GM23338 (cell line): ENCODE measurements at regions not wholly inside any gene's neighbourhood (a gene's known extent, or its start where the extent isn't known, plus 50 kb on each side); places are given as distances from the start of the nearest gene placed in this dataset.

Experiments used
- ATAC-seq: fragments of 200-7000 bp; cut with Tn5 transposase; 3 replicates; pipeline ENCODE4 v1.9.1; 2020
- DNase-seq: peaks from one replicate; pipeline ENCODE4 v3.0.0-alpha.2; 2015; ENCODE audit warnings: low spot score
- H2AFZ ChIP-seq: fragments of 200-600 bp; sonication (generic); 2 replicates; pipeline ENCODE4 v1.8.0; 2016; ENCODE audit warnings: antibody characterized with exemption, mild to moderate bottlenecking, moderate library complexity
- H3F3A ChIP-seq: fragments of 200-600 bp; sonication (generic); replicated peaks from 2 replicates; pipeline ENCODE4 v1.8.0; 2017; ENCODE audit warnings: antibody characterized with exemption, mixed run types, low read depth
- H3K27ac ChIP-seq: fragments of 200-600 bp; sonication (generic); 2 replicates; pipeline ENCODE4 v1.6.1; 2016; ENCODE audit warnings: low read depth
- H3K27me3 ChIP-seq: fragments of 200-600 bp; sonication (generic); 2 replicates; pipeline ENCODE4 v1.8.0; 2016; ENCODE audit warnings: mild to moderate bottlenecking, mixed run types, moderate library complexity; ENCODE audit not compliant: insufficient read depth
- H3K36me3 ChIP-seq: fragments of 200-600 bp; sonication (generic); 2 replicates; pipeline ENCODE4 v1.8.0; 2016; ENCODE audit warnings: mild to moderate bottlenecking; ENCODE audit not compliant: insufficient read depth
- H3K4me1 ChIP-seq: fragments of 200-600 bp; sonication (generic); 2 replicates; pipeline ENCODE4 v1.8.0; 2016; ENCODE audit warnings: mild to moderate bottlenecking, moderate library complexity; ENCODE audit not compliant: insufficient read depth
- H3K4me2 ChIP-seq: fragments of 200-600 bp; sonication (generic); 2 replicates; pipeline ENCODE4 v1.7.1; 2017; ENCODE audit warnings: mixed run types
- H3K4me3 ChIP-seq: fragments of 200-600 bp; sonication (generic); 2 replicates; pipeline ENCODE4 v1.6.1; 2016; ENCODE audit warnings: mixed run types
- H3K79me2 ChIP-seq: fragments of 200-600 bp; sonication (generic); replicated peaks from 2 replicates; pipeline ENCODE4 v1.8.0; 2017; ENCODE audit warnings: mild to moderate bottlenecking; ENCODE audit not compliant: insufficient read depth
- H3K9me2 ChIP-seq: fragments of 200-600 bp; sonication (generic); 2 replicates; pipeline ENCODE4 v1.8.0; 2017; ENCODE audit not compliant: insufficient read depth
- H4K20me1 ChIP-seq: fragments of 200-600 bp; sonication (generic); replicated peaks from 2 replicates; pipeline ENCODE4 v1.8.0; 2017; ENCODE audit warnings: mild to moderate bottlenecking; ENCODE audit not compliant: insufficient read depth
- H3K27ac Mint-ChIP-seq: 2 replicates; pipeline ENCODE4 v1.8.0; 2020; ENCODE audit warnings: inconsistent platforms, mild to moderate bottlenecking, moderate library complexity, mixed read lengths
- H3K27me3 Mint-ChIP-seq: 3 replicates; pipeline ENCODE4 v1.8.0; 2022; ENCODE audit warnings: low read depth, mild to moderate bottlenecking, moderate library complexity, mixed read lengths, inconsistent platforms; ENCODE audit not compliant: insufficient read depth, poor library complexity
- H3K36me3 Mint-ChIP-seq: 3 replicates; pipeline ENCODE4 v1.8.0; 2021; ENCODE audit warnings: low read depth, mild to moderate bottlenecking, inconsistent platforms, moderate library complexity, mixed read lengths
- H3K4me1 Mint-ChIP-seq: 3 replicates; pipeline ENCODE4 v1.8.0; 2020; ENCODE audit warnings: mild to moderate bottlenecking, inconsistent platforms, mixed read lengths
- H3K4me3 Mint-ChIP-seq: 3 replicates; pipeline ENCODE4 v1.8.0; 2021; ENCODE audit warnings: moderate library complexity, mild to moderate bottlenecking, inconsistent platforms, mixed read lengths
- H3K9me3 Mint-ChIP-seq: 3 replicates; pipeline ENCODE4 v1.8.0; 2020; ENCODE audit warnings: moderate library complexity, mild to moderate bottlenecking, inconsistent platforms, mixed read lengths
- EZH2 ChIP-seq: fragments of 200-600 bp; sonication (generic); IDR thresholded peaks from one replicate; pipeline ENCODE4 v1.8.0; 2017; ENCODE audit warnings: antibody characterized with exemption, mild to moderate bottlenecking, low read depth; ENCODE audit not compliant: unreplicated experiment
- EZH2phosphoT487 ChIP-seq: fragments of 200-600 bp; sonication (generic); IDR thresholded peaks from one replicate; pipeline ENCODE4 v1.8.1; 2018; ENCODE audit warnings: antibody characterized with exemption; ENCODE audit not compliant: unreplicated experiment
- JUNB ChIP-seq: IDR thresholded peaks from one replicate; pipeline ENCODE4 v1.6.1; 2016; ENCODE audit warnings: antibody characterized with exemption; ENCODE audit not compliant: unreplicated experiment
- POLR2AphosphoS5 ChIP-seq: IDR thresholded peaks from 2 replicates; pipeline ENCODE4 v1.6.1; 2016; ENCODE audit warnings: antibody characterized with exemption, low read depth
- ZNF114 ChIP-seq: fragments of 250-450 bp; sonication (Bioruptor Pico); IDR thresholded peaks from 2 replicates; pipeline ENCODE4 v1.5.0; 2020; ENCODE audit warnings: mild to moderate bottlenecking, moderate library complexity
- ZNF331 ChIP-seq: fragments of 250-450 bp; sonication (Bioruptor Pico); IDR thresholded peaks from 2 replicates; pipeline ENCODE4 v1.5.0; 2020; ENCODE audit warnings: low read depth, mild to moderate bottlenecking, moderate library complexity
- TF ChIP-seq, protein P1 (sequence below): IDR thresholded peaks from one replicate; pipeline ENCODE4 v1.6.1; 2018; ENCODE audit warnings: antibody characterized with exemption; ENCODE audit not compliant: unreplicated experiment
- TF ChIP-seq, protein P2 (sequence below): IDR thresholded peaks from 2 replicates; pipeline ENCODE4 v1.6.1; 2016; ENCODE audit warnings: antibody characterized with exemption
- TF ChIP-seq, protein P3 (sequence below), 2 experiments: fragments of 200-600 bp in 1 of 2; sonication (generic) in 1 of 2; conservative IDR thresholded peaks; 2 replicates each; pipeline versions ENCODE4 v1.5.1 to v1.6.1; 2016 to 2017; ENCODE audit warnings: antibody characterized with exemption in 2 of 2, low read depth in 2 of 2, mild to moderate bottlenecking in 2 of 2, moderate library complexity in 1 of 2
- TF ChIP-seq, protein P4 (sequence below): fragments of 250-450 bp; sonication (Bioruptor Pico); IDR thresholded peaks from 2 replicates; pipeline ENCODE4 v1.5.0; 2020; ENCODE audit warnings: mild to moderate bottlenecking, moderate library complexity

DNA sequence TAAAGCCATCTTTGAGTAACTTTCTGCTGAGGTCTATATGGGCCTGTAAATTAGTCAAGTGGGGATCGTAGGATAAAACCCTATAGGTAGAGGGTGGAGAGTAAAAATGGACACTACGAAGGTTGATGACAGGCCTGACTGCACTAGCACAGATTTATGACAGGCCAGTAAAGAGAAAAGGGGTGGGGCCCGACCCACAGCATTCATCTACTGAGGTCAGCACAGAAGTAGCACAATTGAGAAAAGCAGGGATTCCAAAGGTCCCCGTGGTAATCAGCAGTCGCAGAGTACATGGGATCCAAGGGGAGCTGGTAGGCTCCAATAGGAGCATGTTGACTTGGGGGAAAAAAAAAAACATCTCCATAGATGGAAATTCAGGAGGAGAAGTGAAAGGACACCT, 660.4 kb downstream of the TFAP2A start (continued):
- TF ChIP-seq EZH2phosphoT487: no peak

DNA sequence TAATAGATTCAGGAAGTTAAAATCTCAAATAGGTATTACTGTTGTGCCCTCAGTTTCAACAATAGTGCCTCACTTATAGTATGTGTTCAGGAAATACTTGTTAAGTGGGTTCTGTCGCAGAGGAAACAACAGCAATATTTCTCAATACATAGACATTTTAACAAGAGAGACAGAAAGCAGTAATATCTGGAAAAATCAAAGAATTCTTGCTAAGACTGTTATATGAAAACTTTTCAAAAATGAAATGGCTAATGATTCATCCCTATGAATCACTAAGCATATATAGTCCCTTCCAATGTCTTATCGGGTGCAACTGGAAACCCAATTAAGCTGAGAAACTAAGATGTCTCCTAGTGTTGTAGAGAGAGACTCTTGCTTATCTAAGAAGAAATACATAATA, 668.9 kb downstream of the TFAP2A start:
- TF ChIP-seq ZNF331 (CRISPR knock-in tag) (no peak), ZNF114 (CRISPR knock-in tag) (no peak), JUNB (no peak), EZH2 (no peak), POLR2AphosphoS5 (no peak), EZH2phosphoT487 (no peak)
- TF ChIP-seq, protein P1, sequence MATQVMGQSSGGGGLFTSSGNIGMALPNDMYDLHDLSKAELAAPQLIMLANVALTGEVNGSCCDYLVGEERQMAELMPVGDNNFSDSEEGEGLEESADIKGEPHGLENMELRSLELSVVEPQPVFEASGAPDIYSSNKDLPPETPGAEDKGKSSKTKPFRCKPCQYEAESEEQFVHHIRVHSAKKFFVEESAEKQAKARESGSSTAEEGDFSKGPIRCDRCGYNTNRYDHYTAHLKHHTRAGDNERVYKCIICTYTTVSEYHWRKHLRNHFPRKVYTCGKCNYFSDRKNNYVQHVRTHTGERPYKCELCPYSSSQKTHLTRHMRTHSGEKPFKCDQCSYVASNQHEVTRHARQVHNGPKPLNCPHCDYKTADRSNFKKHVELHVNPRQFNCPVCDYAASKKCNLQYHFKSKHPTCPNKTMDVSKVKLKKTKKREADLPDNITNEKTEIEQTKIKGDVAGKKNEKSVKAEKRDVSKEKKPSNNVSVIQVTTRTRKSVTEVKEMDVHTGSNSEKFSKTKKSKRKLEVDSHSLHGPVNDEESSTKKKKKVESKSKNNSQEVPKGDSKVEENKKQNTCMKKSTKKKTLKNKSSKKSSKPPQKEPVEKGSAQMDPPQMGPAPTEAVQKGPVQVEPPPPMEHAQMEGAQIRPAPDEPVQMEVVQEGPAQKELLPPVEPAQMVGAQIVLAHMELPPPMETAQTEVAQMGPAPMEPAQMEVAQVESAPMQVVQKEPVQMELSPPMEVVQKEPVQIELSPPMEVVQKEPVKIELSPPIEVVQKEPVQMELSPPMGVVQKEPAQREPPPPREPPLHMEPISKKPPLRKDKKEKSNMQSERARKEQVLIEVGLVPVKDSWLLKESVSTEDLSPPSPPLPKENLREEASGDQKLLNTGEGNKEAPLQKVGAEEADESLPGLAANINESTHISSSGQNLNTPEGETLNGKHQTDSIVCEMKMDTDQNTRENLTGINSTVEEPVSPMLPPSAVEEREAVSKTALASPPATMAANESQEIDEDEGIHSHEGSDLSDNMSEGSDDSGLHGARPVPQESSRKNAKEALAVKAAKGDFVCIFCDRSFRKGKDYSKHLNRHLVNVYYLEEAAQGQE: no peak
- TF ChIP-seq, protein P2, sequence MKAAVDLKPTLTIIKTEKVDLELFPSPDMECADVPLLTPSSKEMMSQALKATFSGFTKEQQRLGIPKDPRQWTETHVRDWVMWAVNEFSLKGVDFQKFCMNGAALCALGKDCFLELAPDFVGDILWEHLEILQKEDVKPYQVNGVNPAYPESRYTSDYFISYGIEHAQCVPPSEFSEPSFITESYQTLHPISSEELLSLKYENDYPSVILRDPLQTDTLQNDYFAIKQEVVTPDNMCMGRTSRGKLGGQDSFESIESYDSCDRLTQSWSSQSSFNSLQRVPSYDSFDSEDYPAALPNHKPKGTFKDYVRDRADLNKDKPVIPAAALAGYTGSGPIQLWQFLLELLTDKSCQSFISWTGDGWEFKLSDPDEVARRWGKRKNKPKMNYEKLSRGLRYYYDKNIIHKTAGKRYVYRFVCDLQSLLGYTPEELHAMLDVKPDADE: no peak
- TF ChIP-seq, protein P3, sequence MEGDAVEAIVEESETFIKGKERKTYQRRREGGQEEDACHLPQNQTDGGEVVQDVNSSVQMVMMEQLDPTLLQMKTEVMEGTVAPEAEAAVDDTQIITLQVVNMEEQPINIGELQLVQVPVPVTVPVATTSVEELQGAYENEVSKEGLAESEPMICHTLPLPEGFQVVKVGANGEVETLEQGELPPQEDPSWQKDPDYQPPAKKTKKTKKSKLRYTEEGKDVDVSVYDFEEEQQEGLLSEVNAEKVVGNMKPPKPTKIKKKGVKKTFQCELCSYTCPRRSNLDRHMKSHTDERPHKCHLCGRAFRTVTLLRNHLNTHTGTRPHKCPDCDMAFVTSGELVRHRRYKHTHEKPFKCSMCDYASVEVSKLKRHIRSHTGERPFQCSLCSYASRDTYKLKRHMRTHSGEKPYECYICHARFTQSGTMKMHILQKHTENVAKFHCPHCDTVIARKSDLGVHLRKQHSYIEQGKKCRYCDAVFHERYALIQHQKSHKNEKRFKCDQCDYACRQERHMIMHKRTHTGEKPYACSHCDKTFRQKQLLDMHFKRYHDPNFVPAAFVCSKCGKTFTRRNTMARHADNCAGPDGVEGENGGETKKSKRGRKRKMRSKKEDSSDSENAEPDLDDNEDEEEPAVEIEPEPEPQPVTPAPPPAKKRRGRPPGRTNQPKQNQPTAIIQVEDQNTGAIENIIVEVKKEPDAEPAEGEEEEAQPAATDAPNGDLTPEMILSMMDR (conservative IDR thresholded peaks at IDR 0.05; ENCODE audit: low read depth in 2 of 2): no peak
- TF ChIP-seq, protein P4, sequence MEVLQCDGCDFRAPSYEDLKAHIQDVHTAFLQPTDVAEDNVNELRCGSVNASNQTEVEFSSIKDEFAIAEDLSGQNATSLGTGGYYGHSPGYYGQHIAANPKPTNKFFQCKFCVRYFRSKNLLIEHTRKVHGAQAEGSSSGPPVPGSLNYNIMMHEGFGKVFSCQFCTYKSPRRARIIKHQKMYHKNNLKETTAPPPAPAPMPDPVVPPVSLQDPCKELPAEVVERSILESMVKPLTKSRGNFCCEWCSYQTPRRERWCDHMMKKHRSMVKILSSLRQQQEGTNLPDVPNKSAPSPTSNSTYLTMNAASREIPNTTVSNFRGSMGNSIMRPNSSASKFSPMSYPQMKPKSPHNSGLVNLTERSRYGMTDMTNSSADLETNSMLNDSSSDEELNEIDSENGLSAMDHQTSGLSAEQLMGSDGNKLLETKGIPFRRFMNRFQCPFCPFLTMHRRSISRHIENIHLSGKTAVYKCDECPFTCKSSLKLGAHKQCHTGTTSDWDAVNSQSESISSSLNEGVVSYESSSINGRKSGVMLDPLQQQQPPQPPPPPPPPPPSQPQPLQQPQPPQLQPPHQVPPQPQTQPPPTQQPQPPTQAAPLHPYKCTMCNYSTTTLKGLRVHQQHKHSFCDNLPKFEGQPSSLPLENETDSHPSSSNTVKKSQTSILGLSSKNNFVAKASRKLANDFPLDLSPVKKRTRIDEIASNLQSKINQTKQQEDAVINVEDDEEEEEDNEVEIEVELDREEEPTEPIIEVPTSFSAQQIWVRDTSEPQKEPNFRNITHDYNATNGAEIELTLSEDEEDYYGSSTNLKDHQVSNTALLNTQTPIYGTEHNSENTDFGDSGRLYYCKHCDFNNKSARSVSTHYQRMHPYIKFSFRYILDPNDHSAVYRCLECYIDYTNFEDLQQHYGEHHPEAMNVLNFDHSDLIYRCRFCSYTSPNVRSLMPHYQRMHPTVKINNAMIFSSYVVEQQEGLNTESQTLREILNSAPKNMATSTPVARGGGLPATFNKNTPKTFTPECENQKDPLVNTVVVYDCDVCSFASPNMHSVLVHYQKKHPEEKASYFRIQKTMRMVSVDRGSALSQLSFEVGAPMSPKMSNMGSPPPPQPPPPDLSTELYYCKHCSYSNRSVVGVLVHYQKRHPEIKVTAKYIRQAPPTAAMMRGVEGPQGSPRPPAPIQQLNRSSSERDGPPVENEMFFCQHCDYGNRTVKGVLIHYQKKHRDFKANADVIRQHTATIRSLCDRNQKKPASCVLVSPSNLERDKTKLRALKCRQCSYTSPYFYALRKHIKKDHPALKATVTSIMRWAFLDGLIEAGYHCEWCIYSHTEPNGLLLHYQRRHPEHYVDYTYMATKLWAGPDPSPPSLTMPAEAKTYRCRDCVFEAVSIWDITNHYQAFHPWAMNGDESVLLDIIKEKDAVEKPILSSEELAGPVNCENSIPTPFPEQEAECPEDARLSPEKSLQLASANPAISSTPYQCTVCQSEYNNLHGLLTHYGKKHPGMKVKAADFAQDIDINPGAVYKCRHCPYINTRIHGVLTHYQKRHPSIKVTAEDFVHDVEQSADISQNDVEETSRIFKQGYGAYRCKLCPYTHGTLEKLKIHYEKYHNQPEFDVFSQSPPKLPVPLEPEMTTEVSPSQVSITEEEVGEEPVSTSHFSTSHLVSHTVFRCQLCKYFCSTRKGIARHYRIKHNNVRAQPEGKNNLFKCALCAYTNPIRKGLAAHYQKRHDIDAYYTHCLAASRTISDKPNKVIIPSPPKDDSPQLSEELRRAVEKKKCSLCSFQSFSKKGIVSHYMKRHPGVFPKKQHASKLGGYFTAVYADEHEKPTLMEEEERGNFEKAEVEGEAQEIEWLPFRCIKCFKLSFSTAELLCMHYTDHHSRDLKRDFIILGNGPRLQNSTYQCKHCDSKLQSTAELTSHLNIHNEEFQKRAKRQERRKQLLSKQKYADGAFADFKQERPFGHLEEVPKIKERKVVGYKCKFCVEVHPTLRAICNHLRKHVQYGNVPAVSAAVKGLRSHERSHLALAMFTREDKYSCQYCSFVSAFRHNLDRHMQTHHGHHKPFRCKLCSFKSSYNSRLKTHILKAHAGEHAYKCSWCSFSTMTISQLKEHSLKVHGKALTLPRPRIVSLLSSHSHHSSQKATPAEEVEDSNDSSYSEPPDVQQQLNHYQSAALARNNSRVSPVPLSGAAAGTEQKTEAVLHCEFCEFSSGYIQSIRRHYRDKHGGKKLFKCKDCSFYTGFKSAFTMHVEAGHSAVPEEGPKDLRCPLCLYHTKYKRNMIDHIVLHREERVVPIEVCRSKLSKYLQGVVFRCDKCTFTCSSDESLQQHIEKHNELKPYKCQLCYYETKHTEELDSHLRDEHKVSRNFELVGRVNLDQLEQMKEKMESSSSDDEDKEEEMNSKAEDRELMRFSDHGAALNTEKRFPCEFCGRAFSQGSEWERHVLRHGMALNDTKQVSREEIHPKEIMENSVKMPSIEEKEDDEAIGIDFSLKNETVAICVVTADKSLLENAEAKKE: no peak
- H3K27ac Mint-ChIP-seq: no peak overlapping the region
- H3K4me1 ChIP-seq: no peaks in the 10 kb centered on the region
- H3K36me3 Mint-ChIP-seq: no peaks in the 10 kb centered on the region
- H3F3A ChIP-seq: no peaks in the 10 kb centered on the region
- H3K9me2 ChIP-seq: no peaks in the 10 kb centered on the region
- no peaks in the 10 kb centered on the region for H3K9me3 Mint-ChIP-seq
- ATAC-seq: no peak
- H3K4me2 ChIP-seq: no peak overlapping the region
- no peak overlapping the region for H3K4me3 ChIP-seq
- H3K4me3 Mint-ChIP-seq: no peak overlapping the region
- no peaks in the 10 kb centered on the region for H3K4me1 Mint-ChIP-seq
- no peaks in the 10 kb centered on the region for H3K79me2 ChIP-seq
- H3K27me3 ChIP-seq: no peaks in the 10 kb centered on the region
- no peak overlapping the region for H2AFZ ChIP-seq
- no peaks in the 10 kb centered on the region for H3K27me3 Mint-ChIP-seq
- H3K27ac ChIP-seq: no peak overlapping the region
- H3K36me3 ChIP-seq: no peaks in the 10 kb centered on the region
- no peak for DNase-seq
- H4K20me1 ChIP-seq: no peaks in the 10 kb centered on the region
